ENCODE measurements at regions not wholly inside any gene's neighbourhood (a gene's known extent, or its start where the extent isn't known, plus 50 kb on each side); places are given as distances from the start of the nearest gene placed in this dataset.

GRCh38 chr5:8868283-8868682, 677.6 kb downstream of the SEMA5A start:
- TF ChIP-seq CTCF (IDR thresholded peaks at IDR 0.05) (no peak), ZSCAN18 (CRISPR knock-in tag; IDR thresholded peaks at IDR 0.05) (no peak), IRF2 (CRISPR knock-in tag; IDR thresholded peaks at IDR 0.05; ENCODE audit: borderline replicate concordance, low read depth) (no peak)
